ENCODE measurements at regions not wholly inside any gene's neighbourhood (a gene's known extent, or its start where the extent isn't known, plus 50 kb on each side); places are given as distances from the start of the nearest gene placed in this dataset.

DNA sequence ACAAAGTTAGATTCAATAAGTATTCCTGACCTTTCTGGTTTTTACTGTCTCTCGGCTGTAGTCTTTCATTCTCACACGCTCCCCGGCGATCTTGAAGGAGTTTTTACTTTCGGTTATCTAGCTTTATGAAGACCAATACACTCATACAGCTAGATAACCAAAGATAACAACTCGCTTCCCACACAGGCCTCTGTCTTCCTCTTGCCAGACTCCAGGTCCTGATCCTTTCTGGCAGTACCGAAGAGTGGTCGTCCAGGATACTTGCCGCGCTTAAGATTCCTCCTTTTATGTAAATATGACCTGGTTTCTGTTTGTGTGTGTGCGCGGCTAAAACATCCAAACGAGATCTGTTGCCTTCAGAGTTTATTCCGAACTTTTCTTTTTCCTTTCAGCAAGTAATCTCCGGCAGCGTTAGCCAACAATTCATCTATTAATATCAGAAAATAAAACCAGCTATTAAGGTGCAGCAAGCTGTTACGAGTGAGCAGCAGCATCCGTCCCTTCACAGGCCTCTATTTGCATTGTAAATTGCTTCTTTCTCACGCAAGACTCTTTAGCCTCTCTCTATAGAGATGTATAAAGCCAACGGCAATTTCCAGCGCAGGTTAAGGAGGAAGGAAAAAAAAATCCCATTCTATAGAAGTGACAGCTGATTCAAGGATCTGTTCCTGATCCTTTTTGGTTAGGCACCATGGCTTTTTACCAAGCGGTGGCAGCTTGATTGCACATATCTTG, 216.1 kb downstream of the MEF2C start:
- H3K4me3 ChIP-seq (ENCODE audit: low read depth, low read length), result peak overlapping the region; percentile 52
- TF ChIP-seq, protein P1, sequence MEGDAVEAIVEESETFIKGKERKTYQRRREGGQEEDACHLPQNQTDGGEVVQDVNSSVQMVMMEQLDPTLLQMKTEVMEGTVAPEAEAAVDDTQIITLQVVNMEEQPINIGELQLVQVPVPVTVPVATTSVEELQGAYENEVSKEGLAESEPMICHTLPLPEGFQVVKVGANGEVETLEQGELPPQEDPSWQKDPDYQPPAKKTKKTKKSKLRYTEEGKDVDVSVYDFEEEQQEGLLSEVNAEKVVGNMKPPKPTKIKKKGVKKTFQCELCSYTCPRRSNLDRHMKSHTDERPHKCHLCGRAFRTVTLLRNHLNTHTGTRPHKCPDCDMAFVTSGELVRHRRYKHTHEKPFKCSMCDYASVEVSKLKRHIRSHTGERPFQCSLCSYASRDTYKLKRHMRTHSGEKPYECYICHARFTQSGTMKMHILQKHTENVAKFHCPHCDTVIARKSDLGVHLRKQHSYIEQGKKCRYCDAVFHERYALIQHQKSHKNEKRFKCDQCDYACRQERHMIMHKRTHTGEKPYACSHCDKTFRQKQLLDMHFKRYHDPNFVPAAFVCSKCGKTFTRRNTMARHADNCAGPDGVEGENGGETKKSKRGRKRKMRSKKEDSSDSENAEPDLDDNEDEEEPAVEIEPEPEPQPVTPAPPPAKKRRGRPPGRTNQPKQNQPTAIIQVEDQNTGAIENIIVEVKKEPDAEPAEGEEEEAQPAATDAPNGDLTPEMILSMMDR (IDR thresholded peaks at IDR 0.05; ENCODE audit: borderline replicate concordance, insufficient read depth, low read depth, low read length), result no peak

DNA sequence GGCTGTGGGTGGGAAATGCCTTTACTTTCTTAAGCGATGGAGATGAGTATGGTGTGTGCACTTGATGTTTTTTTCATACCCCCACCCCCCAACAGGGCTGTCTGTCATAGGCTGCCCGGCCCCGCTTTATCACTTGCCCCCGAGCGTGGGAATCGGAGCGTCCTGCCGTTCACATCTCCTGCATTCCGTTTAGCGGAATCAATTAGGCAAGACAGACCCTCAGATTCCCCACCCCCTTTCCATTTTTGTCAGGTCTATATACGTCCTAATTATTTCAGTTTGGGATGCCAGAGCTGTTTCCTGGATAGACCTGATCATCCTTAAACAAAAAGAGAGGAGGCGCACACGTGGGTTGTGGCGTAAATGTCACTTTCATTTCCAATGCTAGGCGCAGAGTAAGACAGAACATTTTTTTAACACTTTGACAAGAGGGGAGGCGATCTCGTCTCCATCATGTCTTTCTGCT, 217.2 kb downstream of the MEF2C start:
- no peak overlapping the region for H3K4me3 ChIP-seq (ENCODE audit: low read depth, low read length)
- TF ChIP-seq, protein P1 (IDR thresholded peaks at IDR 0.05; ENCODE audit: borderline replicate concordance, insufficient read depth, low read depth, low read length), result no peak

DNA sequence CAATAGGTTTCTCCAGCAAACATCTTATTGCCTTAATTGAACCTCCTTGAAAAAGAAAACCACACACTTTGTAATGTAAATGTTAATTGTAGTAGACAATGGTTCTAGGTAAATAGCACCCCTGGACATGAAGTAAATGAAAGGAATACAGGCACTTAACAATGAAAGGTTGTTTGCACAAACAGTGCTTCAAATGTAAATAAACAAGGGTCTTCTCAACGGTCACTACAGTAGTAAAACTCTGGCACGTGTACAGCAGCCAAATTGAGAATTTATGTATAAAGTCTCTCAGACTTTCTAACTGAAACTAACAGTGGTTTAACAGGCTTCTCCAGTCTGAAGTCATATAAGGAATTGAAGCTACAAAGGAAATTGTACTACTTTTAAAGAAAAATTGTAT, 218.3 kb downstream of the MEF2C start:
- H3K4me3 ChIP-seq (ENCODE audit: low read depth, low read length), result no peak overlapping the region
- TF ChIP-seq, protein P1 (IDR thresholded peaks at IDR 0.05; ENCODE audit: borderline replicate concordance, insufficient read depth, low read depth, low read length), result no peak

DNA sequence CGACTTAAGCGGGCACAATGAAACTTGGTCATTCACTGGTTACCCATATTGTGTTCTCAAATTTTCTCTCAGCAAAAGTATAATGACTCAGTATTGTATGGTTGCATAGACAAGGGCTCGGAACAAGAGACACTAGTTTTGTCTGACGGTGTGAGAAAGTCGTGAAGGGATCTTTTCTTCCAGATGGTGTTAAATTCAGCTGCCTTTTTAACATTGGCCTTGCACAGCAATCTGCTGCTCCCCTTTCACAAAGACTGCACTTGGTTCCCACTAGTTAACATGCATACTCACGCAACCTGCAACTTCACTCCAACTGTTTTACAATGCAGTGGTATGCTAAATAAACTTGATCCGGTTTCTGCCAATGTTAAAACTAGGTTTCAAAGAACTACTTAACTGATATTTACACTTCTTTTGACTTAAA, 219.2 kb downstream of the MEF2C start:
- H3K4me3 ChIP-seq (ENCODE audit: low read depth, low read length), result no peak overlapping the region
- TF ChIP-seq, protein P1 (IDR thresholded peaks at IDR 0.05; ENCODE audit: borderline replicate concordance, insufficient read depth, low read depth, low read length), result no peak

DNA sequence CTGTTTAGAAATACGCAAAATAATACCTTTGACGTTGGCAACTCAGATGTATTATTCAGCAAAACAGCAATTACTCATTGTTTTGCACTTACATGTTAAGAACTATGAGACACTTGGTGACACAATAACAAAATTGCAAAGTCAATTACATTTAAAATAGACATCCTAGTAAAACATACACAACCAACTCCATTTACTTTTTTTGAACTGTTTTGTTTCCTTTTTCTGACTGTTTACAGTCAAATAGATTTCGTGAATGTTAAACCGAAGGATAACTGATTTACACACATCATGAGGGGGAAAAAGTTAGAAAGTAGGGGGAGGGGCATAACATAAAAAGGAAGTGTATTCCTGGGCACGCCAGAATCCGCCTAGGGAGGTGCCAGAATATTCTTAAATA, 220.1 kb downstream of the MEF2C start:
- H3K4me3 ChIP-seq (ENCODE audit: low read depth, low read length), result no peak overlapping the region
- TF ChIP-seq, protein P1 (IDR thresholded peaks at IDR 0.05; ENCODE audit: borderline replicate concordance, insufficient read depth, low read depth, low read length), result no peak

DNA sequence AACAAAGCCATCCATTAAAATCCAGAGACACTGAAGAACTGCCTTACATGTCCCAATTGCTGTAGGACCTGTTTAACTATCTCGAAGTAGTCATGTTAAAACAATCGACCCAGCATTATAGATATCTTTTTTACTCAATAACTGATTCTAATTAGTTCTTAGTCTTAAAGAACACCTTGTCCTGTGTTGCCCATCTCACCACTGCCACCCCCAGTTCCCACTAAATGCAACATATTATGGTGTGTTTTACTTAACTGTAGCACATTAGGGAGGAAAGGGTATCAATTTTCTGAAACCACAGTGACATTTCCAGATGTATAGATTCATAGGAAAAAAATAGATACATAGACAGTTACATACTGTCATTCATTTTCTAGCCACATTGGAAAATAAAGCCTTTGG, 221.2 kb downstream of the MEF2C start:
- TF ChIP-seq, protein P1 (IDR thresholded peaks at IDR 0.05; ENCODE audit: borderline replicate concordance, insufficient read depth, low read depth, low read length), result no peak
- H3K4me3 ChIP-seq (ENCODE audit: low read depth, low read length), result no peak overlapping the region
